GM18517 (cell line): ENCODE measurements at regions not wholly inside any gene's neighbourhood (a gene's known extent, or its start where the extent isn't known, plus 50 kb on each side); places are given as distances from the start of the nearest gene placed in this dataset.

Experiments
- ATAC-seq: cut with Tn5 transposase; IDR thresholded peaks from one replicate; pipeline ENCODE4 v1.9.1; 2021; ENCODE audit warnings: mild to moderate bottlenecking, moderate library complexity; ENCODE audit not compliant: unreplicated experiment

GRCh38 chr18:11237484-11237883, 88.1 kb upstream of the PIEZO2 start:
- no peak for ATAC-seq

- no peak for ATAC-seq
Observed at GRCh38 chr18:11237066-11237465, 87.7 kb upstream of the PIEZO2 start.

- no peak for ATAC-seq
Observed at GRCh38 chr18:11224153-11224552, 74.8 kb upstream of the PIEZO2 start.

GRCh38 chr18:11219571-11219970, 70.2 kb upstream of the PIEZO2 start:
- no peak for ATAC-seq

- no peak for ATAC-seq
Observed at GRCh38 chr18:11215216-11215615, 65.8 kb upstream of the PIEZO2 start.

GRCh38 chr18:11204020-11204419, 54.7 kb upstream of the PIEZO2 start:
- no peak for ATAC-seq

- no peak for ATAC-seq
Observed at GRCh38 chr18:11199477-11199876, 50.1 kb upstream of the PIEZO2 start.
